ENCODE measurements at regions not wholly inside any gene's neighbourhood (a gene's known extent, or its start where the extent isn't known, plus 50 kb on each side); places are given as distances from the start of the nearest gene placed in this dataset.

- DNase-seq = no peak
Measured at GRCh38 chr6:134477991-134478635, 160.2 kb upstream of the SGK1 start.

GRCh38 chr6:134474955-134475354 is 157.0 kb upstream of the SGK1 start:
- DNase-seq = no peak

- no peak for DNase-seq
Measured at GRCh38 chr6:134472661-134473060, 154.7 kb upstream of the SGK1 start.

GRCh38 chr6:134472046-134472445 is 154.1 kb upstream of the SGK1 start:
- no peak for DNase-seq

- no peak for DNase-seq
Measured at GRCh38 chr6:134470457-134470975, 152.6 kb upstream of the SGK1 start.

GRCh38 chr6:134469702-134470456 is 152.0 kb upstream of the SGK1 start:
- no peak for DNase-seq

- no peak for DNase-seq
Measured at GRCh38 chr6:134468633-134469032, 150.7 kb upstream of the SGK1 start.

GRCh38 chr6:134467620-134468019 is 149.7 kb upstream of the SGK1 start:
- DNase-seq = no peak

- no peak for DNase-seq
Measured at GRCh38 chr6:134466771-134467525, 149.0 kb upstream of the SGK1 start.

GRCh38 chr6:134464690-134465411 is 146.9 kb upstream of the SGK1 start:
- DNase-seq = no peak

- no peak for DNase-seq
Measured at GRCh38 chr6:134458857-134459657, 141.1 kb upstream of the SGK1 start.

- no peak for DNase-seq
Measured at GRCh38 chr6:134457941-134458340, 140.0 kb upstream of the SGK1 start.

GRCh38 chr6:134456226-134456625 is 138.3 kb upstream of the SGK1 start:
- DNase-seq = no peak

- DNase-seq = no peak
Measured at GRCh38 chr6:134455319-134455718, 137.4 kb upstream of the SGK1 start.

- no peak for DNase-seq
Measured at GRCh38 chr6:134454794-134455193, 136.9 kb upstream of the SGK1 start.

- no peak for DNase-seq
Measured at GRCh38 chr6:134453792-134454510, 136.0 kb upstream of the SGK1 start.

GRCh38 chr6:134452906-134453305 is 135.0 kb upstream of the SGK1 start:
- DNase-seq = no peak

- no peak for DNase-seq
Measured at GRCh38 chr6:134451529-134451928, 133.6 kb upstream of the SGK1 start.

GRCh38 chr6:134449781-134450180 is 131.9 kb upstream of the SGK1 start:
- no peak for DNase-seq

- DNase-seq = no peak
Measured at GRCh38 chr6:134449004-134449403, 131.1 kb upstream of the SGK1 start.

GRCh38 chr6:134447883-134448387 is 130.0 kb upstream of the SGK1 start:
- no peak for DNase-seq

Measured in 8988T (cell line).